ENCODE measurements at regions not wholly inside any gene's neighbourhood (a gene's known extent, or its start where the extent isn't known, plus 50 kb on each side); places are given as distances from the start of the nearest gene placed in this dataset.

DNA sequence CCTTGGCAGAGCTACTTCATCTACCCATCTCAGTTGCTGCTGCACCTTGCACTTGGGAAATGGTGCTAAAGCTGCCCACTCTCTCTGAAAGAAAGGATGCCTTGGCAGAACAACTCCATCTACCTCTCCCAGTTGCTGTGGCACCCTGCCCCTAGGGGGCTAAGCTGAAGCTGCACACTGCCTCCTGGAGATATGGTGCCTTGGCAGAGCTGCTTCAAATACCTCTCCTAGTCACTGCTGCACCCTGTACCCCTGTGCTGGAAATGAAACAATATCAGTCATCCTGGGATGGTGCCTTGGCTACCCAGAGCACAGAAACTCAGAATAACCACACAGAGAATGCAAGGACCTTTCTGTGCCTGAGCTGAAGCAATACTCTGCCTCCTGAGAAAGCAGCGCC lies 615.8 kb downstream of the DIAPH3 start:
- Histone ChIP-seq H3K9ac (ENCODE audit: low read length) (no peak overlapping the region), H3K4me1 (ENCODE audit: low read length) (no peaks in the 10 kb centered on the region), H4K20me1 (ENCODE audit: insufficient read depth, low read depth, low read length) (no peaks in the 10 kb centered on the region), H3K9me3 (ENCODE audit: low read length) (no peaks in the 10 kb centered on the region), H3K27ac (ENCODE audit: low read length) (no peak overlapping the region), H3K79me2 (ENCODE audit: low read length) (no peaks in the 10 kb centered on the region), H3K36me3 (ENCODE audit: insufficient read depth, low read length) (no peaks in the 10 kb centered on the region), H3K9me2 (replicated peaks; ENCODE audit: insufficient read depth, low read length) (no peaks in the 10 kb centered on the region), H3K4me2 (ENCODE audit: low read depth, low read length, poor library complexity, severe bottlenecking) (no peak overlapping the region), H3K4me3 (ENCODE audit: low read length) (no peak overlapping the region), H2AFZ (ENCODE audit: low read length) (no peak overlapping the region), H3K27me3 (ENCODE audit: low read length) (no peaks in the 10 kb centered on the region)
- no peak for DNase-seq

DNA sequence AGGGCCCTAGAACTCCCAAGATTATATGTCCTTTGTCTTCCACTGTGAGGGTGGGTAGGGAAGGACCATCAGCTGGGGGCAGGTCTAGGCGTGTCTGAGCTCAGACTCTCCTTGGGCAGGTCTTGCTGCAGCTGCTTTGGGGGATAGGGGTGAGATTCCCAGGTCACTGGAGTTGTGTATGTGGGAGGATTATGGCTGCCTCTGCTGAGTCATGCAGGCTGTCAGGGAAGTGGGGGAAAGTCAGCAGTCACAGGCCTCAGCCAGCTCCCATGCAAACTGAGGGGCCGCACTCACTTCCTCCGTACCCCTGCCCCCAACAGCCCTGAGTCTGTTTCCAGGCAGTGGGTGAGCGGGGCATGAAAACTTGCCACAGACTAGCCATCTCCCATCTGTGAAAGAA lies 600.8 kb downstream of the DIAPH3 start:
- H3K4me2 ChIP-seq (ENCODE audit: low read depth, low read length, poor library complexity, severe bottlenecking) = no peak overlapping the region
- H3K9me2 ChIP-seq (replicated peaks; ENCODE audit: insufficient read depth, low read length) = no peaks in the 10 kb centered on the region
- DNase-seq = no peak
- no peaks in the 10 kb centered on the region for H3K9me3 ChIP-seq (ENCODE audit: low read length)
- no peak overlapping the region for H3K4me3 ChIP-seq (ENCODE audit: low read length)
- no peaks in the 10 kb centered on the region for H3K36me3 ChIP-seq (ENCODE audit: insufficient read depth, low read length)
- H3K27ac ChIP-seq (ENCODE audit: low read length) = no peak overlapping the region
- no peak overlapping the region for H3K9ac ChIP-seq (ENCODE audit: low read length)
- H4K20me1 ChIP-seq (ENCODE audit: insufficient read depth, low read depth, low read length) = no peaks in the 10 kb centered on the region
- H3K4me1 ChIP-seq (ENCODE audit: low read length) = no peaks in the 10 kb centered on the region
- no peak overlapping the region for H2AFZ ChIP-seq (ENCODE audit: low read length)
- H3K79me2 ChIP-seq (ENCODE audit: low read length) = no peaks in the 10 kb centered on the region
- no peaks in the 10 kb centered on the region for H3K27me3 ChIP-seq (ENCODE audit: low read length)

- Histone ChIP-seq H2AFZ (ENCODE audit: low read length) (no peak overlapping the region), H3K4me1 (ENCODE audit: low read length) (no peaks in the 10 kb centered on the region), H3K4me3 (ENCODE audit: low read length) (no peak overlapping the region), H3K9ac (ENCODE audit: low read length) (no peak overlapping the region), H3K36me3 (ENCODE audit: insufficient read depth, low read length) (no peaks in the 10 kb centered on the region), H3K9me3 (ENCODE audit: low read length) (no peaks in the 10 kb centered on the region), H3K27me3 (ENCODE audit: low read length) (no peaks in the 10 kb centered on the region), H3K4me2 (ENCODE audit: low read depth, low read length, poor library complexity, severe bottlenecking) (no peak overlapping the region), H3K27ac (ENCODE audit: low read length) (no peak overlapping the region), H4K20me1 (ENCODE audit: insufficient read depth, low read depth, low read length) (no peaks in the 10 kb centered on the region), H3K9me2 (replicated peaks; ENCODE audit: insufficient read depth, low read length) (no peaks in the 10 kb centered on the region), H3K79me2 (ENCODE audit: low read length) (no peaks in the 10 kb centered on the region)
- no peak for DNase-seq
These were observed 597.2 kb downstream of the DIAPH3 start for GRCh38 chr13:59566561-59566960.

DNA sequence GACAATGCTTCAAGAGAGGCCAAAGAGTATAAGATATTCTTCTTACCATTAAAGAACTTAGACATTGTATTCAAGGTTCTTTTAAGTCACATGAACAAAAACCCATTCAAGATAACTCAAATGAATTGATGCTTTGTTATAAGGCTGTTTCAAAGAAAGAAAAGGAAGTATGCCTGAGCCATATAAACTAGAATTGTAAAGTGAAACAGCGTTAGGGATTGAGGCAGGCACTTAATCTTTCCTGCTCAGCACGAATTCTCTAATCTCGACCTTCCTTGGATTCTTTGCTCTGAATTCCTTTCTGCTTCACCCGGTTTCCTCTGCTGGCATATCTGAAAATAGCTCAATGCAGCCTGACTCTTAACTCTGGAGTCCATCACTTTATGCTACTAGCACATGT lies 595.4 kb downstream of the DIAPH3 start:
- DNase-seq = no peak
- Histone ChIP-seq H3K36me3 (ENCODE audit: insufficient read depth, low read length) (no peaks in the 10 kb centered on the region), H3K9me2 (replicated peaks; ENCODE audit: insufficient read depth, low read length) (no peaks in the 10 kb centered on the region), H3K4me1 (ENCODE audit: low read length) (no peaks in the 10 kb centered on the region), H3K4me3 (ENCODE audit: low read length) (no peak overlapping the region), H3K4me2 (ENCODE audit: low read depth, low read length, poor library complexity, severe bottlenecking) (no peak overlapping the region), H3K27ac (ENCODE audit: low read length) (no peak overlapping the region), H4K20me1 (ENCODE audit: insufficient read depth, low read depth, low read length) (no peaks in the 10 kb centered on the region), H3K79me2 (ENCODE audit: low read length) (no peaks in the 10 kb centered on the region), H2AFZ (ENCODE audit: low read length) (no peak overlapping the region), H3K9me3 (ENCODE audit: low read length) (no peaks in the 10 kb centered on the region), H3K27me3 (ENCODE audit: low read length) (no peaks in the 10 kb centered on the region), H3K9ac (ENCODE audit: low read length) (no peak overlapping the region)

DNA sequence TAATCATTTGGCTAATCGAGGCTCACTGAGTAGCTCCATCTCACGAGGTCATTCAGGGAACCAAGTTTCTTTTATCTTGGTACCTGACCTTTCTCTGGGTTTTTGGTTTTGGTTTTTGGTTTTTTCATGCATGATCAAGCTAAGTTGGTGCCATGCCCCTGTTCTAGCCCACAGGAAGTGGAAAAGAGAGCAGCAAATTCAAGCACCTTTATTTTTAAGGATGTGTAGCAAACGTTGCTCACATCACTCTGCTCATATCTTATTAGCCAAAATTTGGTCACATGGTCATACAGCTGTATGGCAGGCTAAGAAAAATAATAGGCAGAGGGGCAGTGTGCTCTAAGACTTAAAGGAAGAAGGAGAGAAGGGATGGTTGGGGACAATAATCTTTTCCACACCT lies 593.5 kb downstream of the DIAPH3 start:
- Histone ChIP-seq H3K27ac (ENCODE audit: low read length) (no peak overlapping the region), H2AFZ (ENCODE audit: low read length) (no peak overlapping the region), H3K9ac (ENCODE audit: low read length) (no peak overlapping the region), H3K27me3 (ENCODE audit: low read length) (no peaks in the 10 kb centered on the region), H3K36me3 (ENCODE audit: insufficient read depth, low read length) (no peaks in the 10 kb centered on the region), H3K4me3 (ENCODE audit: low read length) (no peak overlapping the region), H3K9me2 (replicated peaks; ENCODE audit: insufficient read depth, low read length) (no peaks in the 10 kb centered on the region), H3K79me2 (ENCODE audit: low read length) (no peaks in the 10 kb centered on the region), H3K4me1 (ENCODE audit: low read length) (no peaks in the 10 kb centered on the region), H3K9me3 (ENCODE audit: low read length) (no peaks in the 10 kb centered on the region), H4K20me1 (ENCODE audit: insufficient read depth, low read depth, low read length) (no peaks in the 10 kb centered on the region), H3K4me2 (ENCODE audit: low read depth, low read length, poor library complexity, severe bottlenecking) (no peak overlapping the region)
- no peak for DNase-seq

DNA sequence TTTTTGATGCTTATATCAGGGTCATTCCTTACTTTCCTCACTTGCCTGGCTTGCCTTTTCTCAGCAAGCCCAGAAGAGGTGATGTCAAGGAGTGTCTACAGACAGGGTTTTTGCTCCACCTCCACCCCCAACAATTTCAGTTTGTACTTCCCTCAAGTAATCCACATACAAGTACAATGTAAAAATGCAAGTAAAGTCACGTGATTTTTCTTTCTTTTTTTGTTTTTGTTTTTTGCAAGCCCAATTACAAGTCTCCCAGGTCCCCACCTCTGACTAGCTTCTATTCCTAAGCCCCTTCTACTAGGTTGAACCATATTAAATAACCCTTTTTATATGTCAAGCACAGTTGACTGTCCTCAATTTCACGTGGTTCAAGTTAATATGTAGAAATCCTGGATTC lies 579.6 kb downstream of the DIAPH3 start:
- Histone ChIP-seq H3K9ac (ENCODE audit: low read length) (no peak overlapping the region), H3K4me3 (ENCODE audit: low read length) (no peak overlapping the region), H3K9me2 (replicated peaks; ENCODE audit: insufficient read depth, low read length) (no peaks in the 10 kb centered on the region), H3K4me1 (ENCODE audit: low read length) (no peaks in the 10 kb centered on the region), H3K27ac (ENCODE audit: low read length) (no peak overlapping the region), H3K9me3 (ENCODE audit: low read length) (no peaks in the 10 kb centered on the region), H2AFZ (ENCODE audit: low read length) (no peak overlapping the region), H3K79me2 (ENCODE audit: low read length) (no peaks in the 10 kb centered on the region), H3K36me3 (ENCODE audit: insufficient read depth, low read length) (no peaks in the 10 kb centered on the region), H4K20me1 (ENCODE audit: insufficient read depth, low read depth, low read length) (no peaks in the 10 kb centered on the region), H3K27me3 (ENCODE audit: low read length) (no peaks in the 10 kb centered on the region), H3K4me2 (ENCODE audit: low read depth, low read length, poor library complexity, severe bottlenecking) (no peak overlapping the region)
- no peak for DNase-seq

DNA sequence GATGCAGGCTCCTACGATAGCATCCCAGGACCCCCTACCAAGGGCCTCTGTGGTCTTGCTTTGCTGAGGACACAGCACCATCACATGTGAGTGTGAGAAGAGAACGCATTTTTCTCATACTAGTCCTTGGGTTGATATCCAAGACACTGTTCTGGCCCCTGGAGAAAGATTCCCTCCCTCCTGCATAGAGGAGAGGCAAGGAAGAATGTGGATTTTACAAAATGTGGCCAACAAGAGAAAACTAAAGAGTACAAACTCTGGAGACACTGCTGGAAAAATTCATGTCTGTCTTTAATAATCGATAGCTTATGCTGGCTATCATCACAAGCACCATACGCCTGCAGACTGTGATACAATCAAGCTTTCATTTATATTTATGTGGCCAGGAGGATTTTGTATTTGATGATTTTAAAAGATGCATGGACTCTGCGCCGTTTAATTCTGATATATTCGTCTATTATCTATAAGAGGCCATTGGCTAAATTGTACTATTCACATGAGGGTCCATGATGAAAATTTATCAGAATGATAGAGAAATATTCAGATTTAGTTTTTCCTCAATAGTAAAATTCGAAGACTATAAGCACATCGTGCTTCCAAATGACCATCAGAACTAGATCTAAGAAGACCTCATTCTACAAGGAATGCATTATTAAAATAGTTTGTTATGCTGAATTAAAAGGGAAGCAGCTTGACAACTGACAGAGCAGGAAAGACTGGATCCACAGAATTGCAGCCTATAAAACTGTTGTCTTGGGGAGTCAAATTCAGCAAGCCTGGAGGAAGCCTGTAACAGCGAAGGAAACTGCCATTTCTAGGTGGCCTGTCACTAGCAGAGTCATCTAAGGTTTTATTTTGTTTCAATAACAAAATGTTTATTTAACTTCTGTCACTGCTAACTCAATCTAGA lies 578.7 kb downstream of the DIAPH3 start:
- Histone ChIP-seq H3K9me3 (ENCODE audit: low read length) (no peaks in the 10 kb centered on the region), H3K27me3 (ENCODE audit: low read length) (no peaks in the 10 kb centered on the region), H3K4me2 (ENCODE audit: low read depth, low read length, poor library complexity, severe bottlenecking) (no peak overlapping the region), H3K4me3 (ENCODE audit: low read length) (no peak overlapping the region), H3K79me2 (ENCODE audit: low read length) (no peaks in the 10 kb centered on the region), H2AFZ (ENCODE audit: low read length) (no peak overlapping the region), H3K9me2 (replicated peaks; ENCODE audit: insufficient read depth, low read length) (no peaks in the 10 kb centered on the region), H3K4me1 (ENCODE audit: low read length) (no peaks in the 10 kb centered on the region), H3K9ac (ENCODE audit: low read length) (no peak overlapping the region), H4K20me1 (ENCODE audit: insufficient read depth, low read depth, low read length) (no peaks in the 10 kb centered on the region), H3K27ac (ENCODE audit: low read length) (no peak overlapping the region), H3K36me3 (ENCODE audit: insufficient read depth, low read length) (no peaks in the 10 kb centered on the region)
- DNase-seq = no peak

DNA sequence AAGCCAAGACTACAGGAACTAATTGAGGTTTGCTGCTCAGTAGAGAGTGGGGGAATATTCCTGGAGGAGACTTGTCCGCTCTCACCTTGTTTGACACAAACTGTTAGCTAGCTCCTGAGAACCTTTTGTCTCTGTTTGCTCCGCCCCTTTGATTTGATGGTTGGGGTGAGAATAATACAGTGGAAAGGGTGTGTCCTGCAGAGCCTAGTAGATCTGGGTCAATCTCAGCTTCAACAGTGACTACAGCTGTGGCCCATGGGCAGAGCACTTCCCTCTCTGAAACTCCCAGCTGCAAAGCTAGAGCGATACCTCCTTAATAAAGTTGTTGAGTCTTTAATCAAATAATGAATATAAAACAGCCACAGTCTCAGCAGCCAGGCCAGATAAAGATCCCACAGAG lies 576.7 kb downstream of the DIAPH3 start:
- H3K27me3 ChIP-seq (ENCODE audit: low read length) = no peaks in the 10 kb centered on the region
- H3K9me2 ChIP-seq (replicated peaks; ENCODE audit: insufficient read depth, low read length) = no peaks in the 10 kb centered on the region
- H3K9me3 ChIP-seq (ENCODE audit: low read length) = no peaks in the 10 kb centered on the region
- no peaks in the 10 kb centered on the region for H3K36me3 ChIP-seq (ENCODE audit: insufficient read depth, low read length)
- H3K4me1 ChIP-seq (ENCODE audit: low read length) = no peaks in the 10 kb centered on the region
- no peak overlapping the region for H3K4me3 ChIP-seq (ENCODE audit: low read length)
- no peaks in the 10 kb centered on the region for H4K20me1 ChIP-seq (ENCODE audit: insufficient read depth, low read depth, low read length)
- H3K79me2 ChIP-seq (ENCODE audit: low read length) = no peaks in the 10 kb centered on the region
- no peak overlapping the region for H3K9ac ChIP-seq (ENCODE audit: low read length)
- no peak for DNase-seq
- no peak overlapping the region for H3K4me2 ChIP-seq (ENCODE audit: low read depth, low read length, poor library complexity, severe bottlenecking)
- H2AFZ ChIP-seq (ENCODE audit: low read length) = no peak overlapping the region
- H3K27ac ChIP-seq (ENCODE audit: low read length) = no peak overlapping the region
